SJCRH30 (cell line): ENCODE measurements at regions not wholly inside any gene's neighbourhood (a gene's known extent, or its start where the extent isn't known, plus 50 kb on each side); places are given as distances from the start of the nearest gene placed in this dataset.

Experiments
- DNase-seq, 2 experiments: peaks; one replicate each; pipeline ENCODE4 v3.0.0-alpha.2; 2015 to 2020
- H3K27ac ChIP-seq: fragments of 250-450 bp; sonication (Bioruptor Pico); 2 replicates; pipeline ENCODE4 v1.5.1; 2020; ENCODE audit warnings: mild to moderate bottlenecking, moderate library complexity
- H3K27me3 ChIP-seq: fragments of 250-450 bp; sonication (Bioruptor Pico); 2 replicates; pipeline ENCODE4 v1.5.1; 2020; ENCODE audit warnings: mild to moderate bottlenecking, moderate library complexity
- H3K36me3 ChIP-seq: fragments of 250-450 bp; sonication (Bioruptor Pico); 2 replicates; pipeline ENCODE4 v1.5.1; 2020; ENCODE audit warnings: mild to moderate bottlenecking, moderate library complexity
- H3K4me1 ChIP-seq: fragments of 250-450 bp; sonication (Bioruptor Pico); 2 replicates; pipeline ENCODE4 v1.5.1; 2020; ENCODE audit warnings: mild to moderate bottlenecking, moderate library complexity
- H3K4me3 ChIP-seq: fragments of 250-450 bp; sonication (Bioruptor Pico); 2 replicates; pipeline ENCODE4 v1.5.1; 2020; ENCODE audit warnings: mild to moderate bottlenecking, moderate library complexity
- H3K9me3 ChIP-seq: fragments of 250-450 bp; sonication (Bioruptor Pico); replicated peaks from 2 replicates; pipeline ENCODE4 v1.5.1; 2020; ENCODE audit warnings: mild to moderate bottlenecking, moderate library complexity

DNA sequence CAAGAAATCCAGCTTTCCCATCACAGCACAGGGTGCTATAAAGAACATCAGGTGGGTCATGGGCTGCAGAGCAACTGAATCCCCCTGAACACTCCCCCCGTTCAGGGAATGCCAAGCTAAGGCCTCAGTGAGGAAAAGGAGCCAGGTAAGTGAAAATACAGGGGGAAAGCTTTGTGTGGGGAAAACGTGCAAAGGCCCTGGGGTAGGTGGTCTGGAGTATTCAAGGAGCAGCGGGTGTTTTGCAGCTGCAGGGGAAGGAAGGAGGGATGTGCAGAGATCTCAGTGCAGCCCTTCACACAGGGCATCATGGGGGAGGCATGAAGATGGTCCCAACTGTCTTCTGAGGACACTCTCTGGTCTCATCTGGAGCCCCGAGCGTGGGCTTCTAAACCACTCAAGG is 119.2 kb downstream of the ETS2 start:
- no peaks in the 10 kb centered on the region for H3K9me3 ChIP-seq
- no peaks in the 10 kb centered on the region; the same call in 1 of the 2 replicates for H3K27me3 ChIP-seq
- DNase-seq, result no peak
- no peaks in the 10 kb centered on the region for H3K4me1 ChIP-seq
- H3K36me3 ChIP-seq, result no peaks in the 10 kb centered on the region
- no peak overlapping the region for H3K27ac ChIP-seq
- no peak overlapping the region for H3K4me3 ChIP-seq

DNA sequence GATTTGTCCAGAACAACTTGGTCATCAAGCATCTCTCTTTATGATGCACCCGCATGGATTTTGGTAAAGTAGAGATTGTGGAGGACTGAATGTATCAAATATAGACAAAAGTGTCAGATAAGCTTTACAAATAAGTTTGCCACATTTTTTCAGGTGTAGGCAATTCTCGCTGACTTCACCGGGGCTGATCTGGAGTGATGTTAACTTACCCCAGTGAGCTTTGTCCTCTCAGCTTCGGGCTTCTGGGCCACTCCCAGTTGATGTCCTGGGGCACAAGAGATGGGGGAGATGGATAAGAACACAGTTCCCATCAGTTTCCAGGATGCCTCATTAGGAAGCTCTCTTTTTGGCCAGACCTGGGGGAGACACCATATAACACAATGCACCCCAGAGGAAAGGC is 117.7 kb downstream of the ETS2 start:
- H3K27me3 ChIP-seq, result no peaks in the 10 kb centered on the region; the same call in 1 of the 2 replicates
- no peaks in the 10 kb centered on the region for H3K36me3 ChIP-seq
- H3K4me3 ChIP-seq, result no peak overlapping the region
- no peak overlapping the region for H3K27ac ChIP-seq
- DNase-seq, result no peak
- no peaks in the 10 kb centered on the region for H3K4me1 ChIP-seq
- no peaks in the 10 kb centered on the region for H3K9me3 ChIP-seq

DNA sequence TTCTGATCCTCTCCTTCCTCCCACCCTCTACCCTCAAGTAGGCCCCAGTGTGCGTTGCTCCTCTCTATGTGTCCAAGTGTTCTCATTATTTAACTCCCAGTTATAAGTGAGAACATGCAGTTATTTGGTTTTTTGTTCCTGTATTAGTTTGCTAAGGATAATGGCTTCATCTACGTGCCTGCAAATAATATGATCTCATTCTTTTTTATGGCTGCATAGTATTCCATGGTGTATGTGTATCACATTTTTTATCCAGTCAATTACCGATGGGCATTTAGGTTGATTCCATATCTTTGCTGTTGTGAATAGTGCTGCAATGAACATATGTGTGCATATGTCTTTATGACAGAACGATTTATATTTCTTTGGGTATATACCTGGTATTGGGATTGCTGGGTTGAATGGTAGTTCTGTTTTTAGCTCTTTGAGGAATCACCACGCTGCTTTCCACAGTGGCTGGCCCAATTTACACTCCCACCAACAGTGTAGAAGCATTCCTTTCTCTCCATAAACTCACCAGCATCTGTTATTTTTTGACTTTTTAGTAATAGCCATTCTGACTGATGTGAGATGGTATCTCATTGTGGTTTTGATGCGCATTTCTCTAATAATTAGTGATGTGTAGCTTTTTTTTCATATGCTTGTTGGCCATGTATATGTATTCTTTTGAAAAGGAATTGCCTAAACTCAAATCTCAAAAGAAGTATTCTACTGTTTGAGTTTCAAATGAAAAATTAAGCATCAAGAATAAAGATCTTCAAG is 116.9 kb downstream of the ETS2 start:
- H3K27me3 ChIP-seq, result no peaks in the 10 kb centered on the region; the same call in 1 of the 2 replicates
- DNase-seq, result no peak
- no peak overlapping the region for H3K27ac ChIP-seq
- H3K4me3 ChIP-seq, result no peak overlapping the region
- H3K4me1 ChIP-seq, result no peaks in the 10 kb centered on the region
- H3K36me3 ChIP-seq, result no peaks in the 10 kb centered on the region
- H3K9me3 ChIP-seq, result no peaks in the 10 kb centered on the region

DNA sequence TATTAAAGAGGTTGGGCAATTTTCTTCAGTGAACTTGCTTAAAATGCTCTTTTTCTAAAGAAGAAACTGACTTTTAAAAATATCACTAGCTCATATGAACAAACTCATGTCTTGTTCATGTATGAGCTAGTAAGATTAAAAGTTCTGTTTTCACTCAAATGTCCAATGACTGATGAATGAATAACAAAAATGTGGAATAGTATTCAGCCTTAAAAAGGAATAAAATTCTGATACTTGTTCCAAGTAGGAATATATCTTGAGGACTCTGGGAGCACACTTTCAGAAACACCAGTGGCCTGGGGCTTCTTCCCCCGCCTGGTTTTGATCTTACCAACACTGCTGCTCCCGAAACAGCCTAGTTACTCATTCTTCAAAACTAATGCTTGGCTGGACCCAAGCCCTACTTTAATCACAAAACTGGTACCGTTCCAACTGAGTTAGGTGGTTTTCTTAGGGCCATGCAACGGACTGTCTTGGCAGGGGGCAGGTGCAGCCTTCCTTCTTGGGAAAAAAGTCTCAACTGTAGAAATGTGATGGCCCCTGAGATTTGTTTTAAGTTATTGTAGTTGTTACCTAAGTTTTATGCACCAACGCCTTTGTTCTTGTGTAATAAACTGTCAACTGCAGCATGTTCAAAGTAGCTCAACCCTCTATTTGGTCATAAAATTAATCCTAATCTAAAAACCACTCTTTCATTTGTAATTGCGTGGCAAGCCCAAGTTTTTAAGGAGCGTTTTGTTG is 116.0 kb downstream of the ETS2 start:
- Histone ChIP-seq H3K9me3 (no peaks in the 10 kb centered on the region), H3K27me3 (no peaks in the 10 kb centered on the region; the same call in 1 of the 2 replicates), H3K36me3 (no peaks in the 10 kb centered on the region), H3K27ac (no peak overlapping the region), H3K4me1 (no peaks in the 10 kb centered on the region), H3K4me3 (no peak overlapping the region)
- no peak for DNase-seq

DNA sequence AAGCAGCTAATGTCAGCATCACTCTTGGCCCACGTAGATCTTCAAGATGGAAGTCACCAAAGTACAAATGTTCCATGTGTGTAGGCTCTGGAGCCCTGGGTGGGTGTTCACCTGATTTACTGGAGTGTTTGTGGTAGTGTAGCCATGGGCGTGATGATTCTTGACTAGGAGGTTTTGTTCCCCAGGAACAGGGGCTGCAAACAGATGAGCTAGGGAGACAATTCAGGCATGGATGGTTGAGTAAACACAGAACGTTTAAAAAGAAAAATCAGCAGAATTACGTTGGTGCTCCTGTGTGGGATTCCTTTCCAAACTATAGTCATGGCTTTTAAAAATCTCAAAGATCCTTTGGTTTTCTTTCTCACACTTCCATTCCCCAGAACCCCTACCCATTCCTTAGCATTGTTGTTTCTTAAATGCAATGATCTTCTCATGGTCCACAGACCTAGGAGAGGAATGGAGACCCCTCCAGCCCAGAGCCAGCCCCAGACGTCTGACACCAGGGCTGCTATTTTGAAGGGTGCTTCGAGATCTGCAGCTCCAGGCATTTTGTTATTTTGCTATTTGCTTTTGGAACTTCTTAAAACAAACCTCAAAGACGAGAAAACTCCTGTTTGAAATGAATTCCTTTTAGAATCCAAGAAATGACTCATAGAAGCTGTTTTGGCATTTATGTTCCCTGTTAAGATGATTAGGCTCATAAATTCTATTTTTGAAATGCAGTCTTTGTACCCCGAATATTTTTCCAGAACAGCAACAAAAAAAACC is 115.1 kb downstream of the ETS2 start:
- H3K9me3 ChIP-seq, result no peaks in the 10 kb centered on the region
- no peaks in the 10 kb centered on the region for H3K36me3 ChIP-seq
- no peak for DNase-seq
- no peaks in the 10 kb centered on the region; the same call in 1 of the 2 replicates for H3K27me3 ChIP-seq
- H3K4me1 ChIP-seq, result no peaks in the 10 kb centered on the region
- H3K4me3 ChIP-seq, result no peak overlapping the region
- no peak overlapping the region for H3K27ac ChIP-seq

DNA sequence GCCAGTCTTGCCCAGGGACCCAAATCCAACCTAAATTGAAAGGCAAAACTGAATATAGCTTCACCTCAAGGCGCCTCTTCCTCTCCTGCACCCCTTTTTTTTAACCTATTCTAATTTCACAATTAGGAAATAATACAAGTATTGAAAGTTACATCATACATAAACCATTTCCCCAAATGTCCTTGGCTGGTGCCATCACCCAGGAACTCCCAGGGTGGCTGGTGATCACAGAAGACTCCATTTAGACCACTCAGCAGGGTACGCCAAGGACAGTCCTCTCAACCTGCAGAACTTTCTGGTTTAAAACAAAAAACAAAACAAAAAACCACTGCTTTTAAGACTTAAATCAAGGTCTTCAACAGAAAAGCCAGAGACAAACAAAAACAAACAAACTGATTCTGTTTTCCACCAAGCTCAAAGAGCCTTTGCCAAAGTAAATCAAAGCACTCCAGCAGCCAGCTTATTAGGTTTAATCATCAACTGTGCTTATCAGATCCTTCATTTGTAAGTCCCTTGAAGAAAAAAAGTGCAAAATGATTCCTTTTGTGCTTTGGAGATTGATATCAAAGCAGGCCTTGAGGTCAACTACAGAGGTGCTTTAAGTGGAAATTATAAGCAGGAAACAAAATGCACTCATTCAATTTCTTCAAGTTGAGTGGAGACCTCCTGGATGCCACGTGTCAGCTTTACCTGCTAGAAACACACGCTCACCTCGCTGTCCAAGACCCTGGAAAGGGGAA is 113.0 kb downstream of the ETS2 start:
- no peak for DNase-seq
- Histone ChIP-seq H3K4me1 (no peaks in the 10 kb centered on the region), H3K4me3 (no peak overlapping the region), H3K36me3 (no peaks in the 10 kb centered on the region), H3K9me3 (no peaks in the 10 kb centered on the region), H3K27me3 (no peaks in the 10 kb centered on the region; the same call in 1 of the 2 replicates), H3K27ac (no peak overlapping the region)

DNA sequence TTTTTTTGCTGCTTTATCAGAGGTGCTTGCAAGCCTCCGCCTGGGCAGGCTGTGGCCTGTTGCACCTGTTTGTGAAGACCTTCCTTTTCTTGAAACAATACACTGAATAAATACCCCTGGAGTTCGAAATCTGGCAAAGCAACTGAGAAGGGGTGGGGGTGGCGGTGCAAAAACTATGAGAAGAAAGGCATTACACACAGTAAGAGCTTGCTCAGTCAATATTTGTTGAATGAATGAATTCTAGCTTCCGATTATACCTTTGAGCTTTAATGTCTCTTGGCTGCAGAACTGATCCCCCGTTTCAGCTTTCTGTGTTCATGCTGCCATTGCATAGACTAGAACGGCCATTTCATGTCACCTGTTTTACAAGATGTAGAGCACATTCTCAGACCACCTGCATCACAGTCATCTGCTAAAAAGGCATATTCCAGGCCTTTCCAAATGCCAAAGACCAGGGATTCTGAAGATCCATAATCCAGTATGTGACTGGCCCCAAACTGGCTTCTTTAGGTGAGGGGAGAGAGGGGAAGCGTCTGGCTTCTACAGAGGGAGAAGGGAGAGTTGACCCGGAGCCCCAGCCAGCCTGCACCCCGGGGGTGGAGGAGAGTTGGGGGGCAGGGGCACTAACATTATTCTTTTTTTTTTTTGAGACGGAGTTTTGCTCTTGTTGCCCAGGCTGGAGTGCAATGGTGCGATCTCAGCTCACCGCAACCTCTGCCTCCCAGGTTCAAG is 111.5 kb downstream of the ETS2 start:
- Histone ChIP-seq H3K27me3 (no peaks in the 10 kb centered on the region; the same call in 1 of the 2 replicates), H3K36me3 (no peaks in the 10 kb centered on the region), H3K4me3 (no peak overlapping the region), H3K4me1 (peaks cover 2% of the 10 kb centered on the region; the same call in 1 of the 2 replicates), H3K27ac (no peak overlapping the region), H3K9me3 (no peaks in the 10 kb centered on the region)
- DNase-seq, result no peak

DNA sequence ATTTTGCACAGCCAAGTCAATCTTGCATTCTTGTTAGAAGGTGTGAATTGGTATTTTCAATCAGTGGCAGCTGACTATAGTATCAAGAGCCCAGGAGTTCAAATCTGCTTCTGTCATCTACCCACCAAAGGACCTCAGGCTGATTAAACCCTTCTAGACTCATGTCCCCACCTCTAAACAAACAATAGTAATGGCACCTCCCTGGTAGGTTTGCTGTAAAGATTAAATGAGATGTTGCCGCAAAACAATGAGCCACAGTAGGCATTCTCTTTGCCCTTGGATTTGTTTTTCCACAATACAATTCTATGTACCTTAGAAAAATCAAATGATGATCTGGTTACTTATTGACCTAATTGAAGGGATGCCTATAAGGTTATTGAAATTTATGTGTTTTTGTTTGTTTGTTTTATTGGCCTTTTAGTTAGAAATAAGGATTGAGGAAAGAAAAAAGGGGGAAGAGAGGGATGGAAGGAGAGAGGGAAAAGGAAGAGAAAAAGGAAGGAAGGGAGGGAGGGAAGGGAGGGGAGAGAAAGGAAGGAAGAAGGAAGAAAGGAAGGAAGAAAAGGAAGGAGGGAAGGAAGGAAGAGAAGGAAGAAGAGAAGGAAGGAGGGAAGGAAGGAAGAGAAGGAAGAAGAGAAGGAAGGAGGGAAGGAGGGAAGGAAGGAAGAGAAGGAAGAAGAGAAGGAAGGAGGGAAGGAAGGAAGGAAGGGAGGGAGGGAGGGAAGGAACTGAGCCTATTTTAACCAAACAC is 110.7 kb downstream of the ETS2 start:
- no peak overlapping the region for H3K4me3 ChIP-seq
- DNase-seq, result no peak
- peaks cover 2% of the 10 kb centered on the region; the same call in 1 of the 2 replicates for H3K4me1 ChIP-seq
- no peaks in the 10 kb centered on the region for H3K36me3 ChIP-seq
- H3K27ac ChIP-seq, result no peak overlapping the region
- no peaks in the 10 kb centered on the region; the same call in 1 of the 2 replicates for H3K9me3 ChIP-seq
- H3K27me3 ChIP-seq, result peaks cover 4% of the 10 kb centered on the region; the same call in 1 of the 2 replicates

DNA sequence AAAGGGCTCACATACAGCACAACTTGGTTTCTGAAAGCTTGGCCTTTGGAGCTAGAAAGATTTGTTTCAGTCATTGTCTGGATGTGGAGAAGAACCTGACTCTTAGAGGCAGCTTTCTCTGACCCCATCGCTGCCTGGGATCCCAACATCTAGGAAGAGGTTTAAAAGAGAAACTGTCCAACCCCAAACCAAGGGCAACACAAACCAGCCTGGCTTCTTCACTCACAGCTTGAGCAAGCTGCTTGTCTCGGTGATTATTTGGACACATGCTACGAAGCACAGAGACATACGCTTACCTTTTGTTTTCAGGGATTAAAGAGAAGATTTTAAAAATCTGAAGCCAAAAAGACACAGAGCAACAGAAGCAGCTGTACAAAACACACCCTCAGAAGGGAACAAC is 109.8 kb downstream of the ETS2 start:
- peaks cover 2% of the 10 kb centered on the region; the same call in 1 of the 2 replicates for H3K4me1 ChIP-seq
- no peak overlapping the region for H3K4me3 ChIP-seq
- 0 out of 2 replicates have a peak, but pooled peaks cover 4% of the 10 kb centered on the region for H3K27me3 ChIP-seq
- no peaks in the 10 kb centered on the region; the same call in 1 of the 2 replicates for H3K9me3 ChIP-seq
- DNase-seq, result no peak
- H3K27ac ChIP-seq, result no peak overlapping the region
- no peaks in the 10 kb centered on the region for H3K36me3 ChIP-seq

DNA sequence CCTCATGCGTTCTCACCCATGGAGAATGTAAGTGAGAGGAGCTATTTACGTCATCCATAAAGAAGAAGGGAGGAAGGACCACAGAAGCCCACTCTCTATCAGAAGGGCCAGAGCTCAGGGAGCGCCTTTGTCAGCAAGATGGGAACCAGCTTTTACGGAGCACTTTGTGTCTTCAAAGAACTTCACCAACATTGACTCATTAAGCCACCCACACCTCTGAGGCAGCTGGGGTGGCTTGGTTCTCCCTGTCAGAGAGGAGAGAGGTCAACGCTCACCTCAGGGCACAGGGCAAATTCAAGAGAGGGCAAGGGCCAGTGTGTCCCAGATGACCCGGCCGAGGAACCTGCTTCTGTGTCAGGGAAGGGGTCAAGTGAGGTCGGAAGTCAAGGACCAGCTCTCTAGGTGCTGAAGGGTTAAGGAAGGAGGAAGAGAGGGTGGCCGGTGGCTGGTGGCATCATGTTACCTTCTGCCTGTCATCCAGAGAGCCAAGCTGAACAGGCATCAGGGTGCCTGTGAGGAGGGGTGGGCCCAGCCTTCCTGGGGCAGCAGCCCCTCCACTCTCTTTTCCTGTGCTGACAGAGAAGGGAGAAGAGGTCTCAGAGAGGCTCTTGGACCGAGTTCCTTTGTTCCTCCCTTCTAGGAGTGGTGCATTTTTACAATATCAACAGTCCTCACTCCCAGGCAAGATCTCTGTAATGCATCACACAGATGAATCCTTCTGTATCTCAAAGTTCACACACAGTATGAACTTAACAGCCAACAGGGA is 109.0 kb downstream of the ETS2 start:
- Histone ChIP-seq H3K9me3 (no peaks in the 10 kb centered on the region; the same call in 1 of the 2 replicates), H3K27ac (no peak overlapping the region), H3K36me3 (no peaks in the 10 kb centered on the region), H3K27me3 (0 out of 2 replicates have a peak, but pooled peaks cover 4% of the 10 kb centered on the region), H3K4me3 (no peak overlapping the region), H3K4me1 (peaks cover 2% of the 10 kb centered on the region; the same call in 1 of the 2 replicates)
- DNase-seq, result no peak

DNA sequence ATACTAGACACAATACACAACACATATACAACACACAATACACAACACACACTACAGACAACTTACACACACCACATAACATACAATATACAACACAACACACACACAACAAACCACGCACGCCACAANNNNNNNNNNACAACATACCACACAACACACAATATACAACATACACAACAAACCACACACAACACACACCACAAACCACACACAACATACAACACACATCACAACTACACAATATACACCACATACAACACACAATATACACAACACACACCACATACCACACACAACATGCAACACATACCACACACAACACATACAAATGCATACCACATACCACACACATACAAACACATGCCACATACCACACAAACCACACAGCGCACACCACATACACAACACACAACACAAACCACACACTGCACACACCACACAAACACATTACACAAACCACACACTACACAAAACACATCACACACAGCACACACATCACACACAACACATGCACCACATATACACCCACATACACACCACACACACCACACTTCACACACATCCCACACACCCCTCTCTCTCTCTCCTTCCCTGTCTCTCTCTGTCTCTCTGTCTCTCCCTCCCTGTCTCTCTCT is 108.3 kb downstream of the ETS2 start:
- DNase-seq, result no peak
- no peak overlapping the region for H3K4me3 ChIP-seq

More for the DNA sequence above, 108.3 kb downstream of the ETS2 start:
- H3K36me3 ChIP-seq, result no peaks in the 10 kb centered on the region
- peaks cover 2% of the 10 kb centered on the region; the same call in 1 of the 2 replicates for H3K4me1 ChIP-seq
- no peaks in the 10 kb centered on the region; the same call in 1 of the 2 replicates for H3K9me3 ChIP-seq
- no peak overlapping the region for H3K27ac ChIP-seq
- 0 out of 2 replicates have a peak, but pooled peaks cover 4% of the 10 kb centered on the region for H3K27me3 ChIP-seq
